Esophagus squamous epithelium (tissue), 5 donors: ENCODE measurements at regions not wholly inside any gene's neighbourhood (a gene's known extent, or its start where the extent isn't known, plus 50 kb on each side); places are given as distances from the start of the nearest gene placed in this dataset.

ENCODE experiments used
- DNase-seq: peaks from one replicate; lab custom pipeline; 2025; lab: John Stamatoyannopoulos, UW
- H3K27ac ChIP-seq, 4 donors: fragments of 200-600 bp; sonication (generic); one replicate each; pipeline ENCODE4 v1.5.1; 2016 to 2019; ENCODE audit warnings: mild to moderate bottlenecking in 1 of 4
- H3K27me3 ChIP-seq, 4 donors: fragments of 200-600 bp; sonication (generic); 1 replicate in 3 of 4; 2 replicates in 1 of 4; pipeline versions ENCODE4 v1.5.1 to v1.6.0; 2017 to 2021; ENCODE audit warnings: antibody characterized with exemption in 1 of 4
- H3K36me3 ChIP-seq, 3 donors: fragments of 200-600 bp; sonication (generic); one replicate each; pipeline ENCODE4 v1.5.1; 2016 to 2019
- H3K4me1 ChIP-seq, 3 donors: fragments of 200-600 bp; sonication (generic); one replicate each; pipeline ENCODE4 v1.5.1; 2017 to 2019
- H3K4me3 ChIP-seq, 4 donors: fragments of 200-600 bp; sonication (generic); 1 replicate in 3 of 4; 2 replicates in 1 of 4; pipeline ENCODE4 v1.5.1; 2016 to 2019; ENCODE audit warnings: mild to moderate bottlenecking in 2 of 4, moderate library complexity in 1 of 4
- H3K9me3 ChIP-seq, 3 donors: fragments of 200-600 bp; sonication (generic); one replicate each; pipeline ENCODE4 v1.5.1; 2016 to 2019
- POLR2A ChIP-seq, 4 donors: fragments of 450-650 bp; IDR thresholded peaks; one replicate each; pipeline ENCODE4 v1.6.1; 2017; ENCODE audit warnings: antibody characterized with exemption in 4 of 4, mild to moderate bottlenecking in 4 of 4, moderate library complexity in 3 of 4
- WGBS, 2 donors: methylation state at CpG; one replicate each; pipeline ENCODE4 v1.1.5; 2018; 5-methylcytosine and 5-hydroxymethylcytosine counted together
- intact Hi-C: fragments of 100-400 bp; cut with DNase I; formaldehyde crosslinking; loops from one replicate; pipeline ENCODE4 v1.15.0; 2022
- TF ChIP-seq, protein P1 (sequence below), 6 experiments: fragments of 450-650 bp in 4 of 6; fragments of 200-600 bp in 2 of 6; sonication (generic) in 2 of 6; IDR thresholded peaks; one replicate each; pipeline ENCODE4 v1.5.1; 2016 to 2019; ENCODE audit warnings: antibody characterized with exemption in 6 of 6, mild to moderate bottlenecking in 4 of 6, moderate library complexity in 4 of 6
- donor health status: DM: yes; HTN: yes; CAD: no.

DNA sequence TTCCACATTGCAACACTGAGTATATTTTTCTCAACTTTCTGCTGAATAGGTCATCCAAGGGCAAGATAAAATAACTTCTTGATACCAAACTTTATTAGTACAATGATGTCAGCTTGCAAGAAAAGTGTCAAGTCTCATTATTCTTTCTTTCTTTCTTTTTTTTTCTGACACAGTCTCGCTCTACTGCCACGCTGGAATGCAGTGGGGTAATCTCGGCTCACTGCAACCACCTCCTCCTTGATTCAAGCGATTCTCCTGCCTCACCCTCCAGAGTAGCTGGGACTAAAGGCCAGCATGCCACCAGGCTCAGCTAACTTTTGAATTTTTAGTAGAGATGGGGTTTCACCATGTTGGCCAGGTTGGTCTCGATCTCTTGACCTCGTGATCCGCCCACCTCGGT lies 523.4 kb downstream of the FSCB start:
- WGBS, 2 donors: 76 to 78% methylated on average over 8 of the region's 8 CpGs
- H3K9me3 ChIP-seq: no peaks in the 10 kb centered on the region
- no peaks in the 10 kb centered on the region for H3K4me1 ChIP-seq
- H3K27me3 ChIP-seq: no peaks in the 10 kb centered on the region
- H3K4me3 ChIP-seq: no peak overlapping the region
- TF ChIP-seq, protein P1, sequence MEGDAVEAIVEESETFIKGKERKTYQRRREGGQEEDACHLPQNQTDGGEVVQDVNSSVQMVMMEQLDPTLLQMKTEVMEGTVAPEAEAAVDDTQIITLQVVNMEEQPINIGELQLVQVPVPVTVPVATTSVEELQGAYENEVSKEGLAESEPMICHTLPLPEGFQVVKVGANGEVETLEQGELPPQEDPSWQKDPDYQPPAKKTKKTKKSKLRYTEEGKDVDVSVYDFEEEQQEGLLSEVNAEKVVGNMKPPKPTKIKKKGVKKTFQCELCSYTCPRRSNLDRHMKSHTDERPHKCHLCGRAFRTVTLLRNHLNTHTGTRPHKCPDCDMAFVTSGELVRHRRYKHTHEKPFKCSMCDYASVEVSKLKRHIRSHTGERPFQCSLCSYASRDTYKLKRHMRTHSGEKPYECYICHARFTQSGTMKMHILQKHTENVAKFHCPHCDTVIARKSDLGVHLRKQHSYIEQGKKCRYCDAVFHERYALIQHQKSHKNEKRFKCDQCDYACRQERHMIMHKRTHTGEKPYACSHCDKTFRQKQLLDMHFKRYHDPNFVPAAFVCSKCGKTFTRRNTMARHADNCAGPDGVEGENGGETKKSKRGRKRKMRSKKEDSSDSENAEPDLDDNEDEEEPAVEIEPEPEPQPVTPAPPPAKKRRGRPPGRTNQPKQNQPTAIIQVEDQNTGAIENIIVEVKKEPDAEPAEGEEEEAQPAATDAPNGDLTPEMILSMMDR (IDR thresholded peaks at IDR 0.05): no peak
- no peak for TF ChIP-seq POLR2A (IDR thresholded peaks at IDR 0.05)
- DNase-seq: no peak
- no peaks in the 10 kb centered on the region for H3K36me3 ChIP-seq
- H3K27ac ChIP-seq: no peak overlapping the region
- intact Hi-C loops: no loop called here

DNA sequence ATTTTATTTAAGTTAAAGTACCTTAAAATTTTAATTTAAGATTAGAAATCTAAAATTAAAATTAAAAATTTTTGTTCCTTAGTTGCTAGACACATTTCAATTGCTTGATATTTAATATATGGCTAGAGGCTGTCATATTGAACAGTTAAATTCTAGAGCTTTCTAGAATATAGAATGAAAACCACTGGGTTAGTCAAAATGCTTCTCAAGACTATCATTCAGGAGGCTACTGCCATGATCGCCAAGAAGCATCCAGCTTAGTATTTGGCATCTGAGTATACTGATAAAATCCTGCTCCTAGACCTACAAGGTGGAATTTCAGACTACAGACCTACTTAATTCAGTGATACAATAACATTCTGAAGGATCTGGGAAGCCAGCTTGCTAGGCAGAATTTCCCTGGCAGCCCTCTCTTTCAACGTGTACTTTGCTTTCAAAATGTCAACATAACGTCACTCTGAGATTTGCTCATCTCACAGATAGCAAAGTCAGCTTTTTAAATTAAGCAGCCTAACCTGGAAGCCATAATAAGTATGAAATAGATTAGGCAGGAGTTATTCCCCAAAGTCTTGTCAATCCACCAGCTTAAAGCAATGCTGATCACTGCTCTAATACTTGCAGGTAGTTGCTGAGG lies 525.8 kb downstream of the FSCB start:
- intact Hi-C loops: no loop called here
- H3K9me3 ChIP-seq: no peaks in the 10 kb centered on the region
- WGBS, 2 donors: 26 to 63% methylated on average over 2 to 3 of the region's 3 CpGs
- H3K4me3 ChIP-seq: no peak overlapping the region
- no peak for TF ChIP-seq POLR2A (IDR thresholded peaks at IDR 0.05)
- TF ChIP-seq, protein P1 (IDR thresholded peaks at IDR 0.05): no peak
- no peaks in the 10 kb centered on the region for H3K27me3 ChIP-seq
- no peaks in the 10 kb centered on the region for H3K4me1 ChIP-seq
- no peak overlapping the region for H3K27ac ChIP-seq
- DNase-seq: no peak
- no peaks in the 10 kb centered on the region for H3K36me3 ChIP-seq

DNA sequence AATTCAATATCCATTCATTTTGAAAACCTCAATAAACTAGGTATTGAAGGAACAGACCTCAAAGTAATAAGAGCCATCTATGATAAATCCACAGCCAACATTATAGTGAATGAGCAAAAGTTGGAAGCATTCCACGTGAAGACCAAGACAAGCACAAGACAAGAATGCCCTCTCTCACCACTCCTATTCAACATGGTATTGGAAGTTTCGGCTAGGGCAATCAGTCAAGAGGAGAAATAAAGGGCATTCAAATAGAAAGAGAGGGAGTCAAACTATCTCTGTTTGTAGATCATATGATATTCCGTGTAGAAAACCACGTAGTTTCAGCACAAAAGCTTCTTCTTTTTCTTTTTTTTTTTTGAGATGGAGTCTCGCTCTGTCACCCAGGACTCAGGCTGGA lies 550.3 kb downstream of the FSCB start:
- intact Hi-C loops: no loop called here
- H3K9me3 ChIP-seq: no peaks in the 10 kb centered on the region
- no peaks in the 10 kb centered on the region for H3K4me1 ChIP-seq
- H3K27ac ChIP-seq: no peak overlapping the region
- H3K36me3 ChIP-seq: no peaks in the 10 kb centered on the region
- no peak for DNase-seq
- no peak overlapping the region for H3K4me3 ChIP-seq
- WGBS, 2 donors: 72 to 76% methylated on average over 5 of the region's 5 CpGs
- no peaks in the 10 kb centered on the region for H3K27me3 ChIP-seq
- TF ChIP-seq, protein P1 (IDR thresholded peaks at IDR 0.05): no peak
- no peak for TF ChIP-seq POLR2A (IDR thresholded peaks at IDR 0.05)

DNA sequence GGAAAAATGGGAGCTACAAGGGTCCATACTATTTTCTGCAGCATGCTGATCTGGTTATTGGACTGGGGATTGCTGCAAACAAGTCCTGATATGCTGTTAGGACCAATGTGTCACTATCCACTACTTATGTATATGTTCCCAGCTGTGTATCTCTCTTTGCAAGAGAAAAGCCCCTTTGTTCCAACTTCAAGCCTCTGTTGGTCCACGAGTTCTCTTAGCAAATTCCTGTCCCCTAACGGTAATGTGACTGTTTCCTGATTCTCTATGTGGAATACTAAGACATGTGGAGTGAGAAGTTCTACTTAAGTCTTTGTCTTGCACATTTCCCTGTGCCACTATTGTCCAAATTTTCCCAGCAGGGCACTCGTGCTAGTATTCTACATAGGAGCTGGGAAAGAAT lies 557.7 kb downstream of the FSCB start:
- intact Hi-C loops: no loop called here
- Histone ChIP-seq H3K4me1 (no peaks in the 10 kb centered on the region), H3K27ac (no peak overlapping the region), H3K36me3 (no peaks in the 10 kb centered on the region), H3K4me3 (no peak overlapping the region), H3K27me3 (no peaks in the 10 kb centered on the region), H3K9me3 (no peaks in the 10 kb centered on the region)
- 20 to 22% methylated on average over 3 of the region's 3 CpGs for WGBS, 2 donors
- no peak for DNase-seq
- TF ChIP-seq, protein P1 (IDR thresholded peaks at IDR 0.05): no peak
- TF ChIP-seq POLR2A (IDR thresholded peaks at IDR 0.05): no peak

DNA sequence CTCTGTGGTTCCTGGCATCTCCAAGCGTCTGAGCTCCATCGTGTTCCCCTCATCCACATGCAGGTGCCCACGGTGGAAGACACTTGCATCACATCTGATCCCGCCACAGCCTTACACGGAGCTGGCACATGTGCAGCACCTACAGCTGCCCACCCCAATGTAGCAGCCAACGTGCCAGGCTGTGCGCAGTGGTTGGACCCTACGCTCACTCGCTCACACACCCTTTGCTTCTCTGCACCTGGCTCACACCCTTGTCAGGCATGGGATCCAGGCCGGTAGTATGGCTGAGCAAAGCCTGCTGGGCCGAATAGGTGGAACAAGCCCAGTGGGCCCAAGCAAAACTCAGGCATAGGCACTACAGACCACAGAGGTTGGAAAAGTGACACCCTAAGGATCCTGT lies 567.2 kb downstream of the FSCB start:
- DNase-seq: no peak
- H3K27ac ChIP-seq: no peak overlapping the region
- no peak overlapping the region for H3K4me3 ChIP-seq
- TF ChIP-seq, protein P1 (IDR thresholded peaks at IDR 0.05): no peak
- TF ChIP-seq POLR2A (IDR thresholded peaks at IDR 0.05): no peak
- 86 to 91% methylated on average over 4 to 10 of the region's 11 CpGs for WGBS, 2 donors
- no peaks in the 10 kb centered on the region for H3K36me3 ChIP-seq
- intact Hi-C loops: no loop called here
- peaks cover 0 to 4% (median 0%) of the 10 kb centered on the region in 3 donors for H3K9me3 ChIP-seq
- no peaks in the 10 kb centered on the region for H3K27me3 ChIP-seq
- no peaks in the 10 kb centered on the region for H3K4me1 ChIP-seq
